Kidney epithelial cell (primary cell): ENCODE measurements at regions not wholly inside any gene's neighbourhood (a gene's known extent, or its start where the extent isn't known, plus 50 kb on each side); places are given as distances from the start of the nearest gene placed in this dataset.

Experiments used
- DNase-seq: peaks from one replicate; pipeline ENCODE4 v3.0.0-alpha.2; 2010; ENCODE audit warnings: low read depth
- H3K27me3 ChIP-seq: 2 replicates; pipeline ENCODE4 v1.6.0; 2011; ENCODE audit warnings: low read length; ENCODE audit not compliant: control insufficient read depth, insufficient read depth
- H3K36me3 ChIP-seq: 2 replicates; pipeline ENCODE4 v1.5.1; 2011; ENCODE audit warnings: low read length; ENCODE audit not compliant: control insufficient read depth, insufficient read depth
- H3K4me3 ChIP-seq: 2 replicates; pipeline ENCODE4 v1.5.1; 2011; ENCODE audit warnings: low read depth, mild to moderate bottlenecking, control low read depth, low read length
- CTCF ChIP-seq: IDR thresholded peaks from 2 replicates; pipeline ENCODE4 v1.5.1; 2011; ENCODE audit warnings: mild to moderate bottlenecking, moderate library complexity, low read length, control low read depth, inconsistent platforms; ENCODE audit not compliant: insufficient read depth, poor library complexity, severe bottlenecking

GRCh38 chr22:48699511-48699910, 1128.2 kb downstream of the BRD1 start:
- Histone ChIP-seq H3K36me3 (no peaks in the 10 kb centered on the region), H3K4me3 (no peak overlapping the region), H3K27me3 (no peaks in the 10 kb centered on the region)
- TF ChIP-seq CTCF = no peak
- no peak for DNase-seq

GRCh38 chr22:48698618-48699017, 1129.1 kb downstream of the BRD1 start:
- no peak for DNase-seq
- Histone ChIP-seq H3K36me3 (no peaks in the 10 kb centered on the region), H3K4me3 (no peak overlapping the region), H3K27me3 (no peaks in the 10 kb centered on the region)
- TF ChIP-seq CTCF = no peak

GRCh38 chr22:48697694-48698276, 1129.9 kb downstream of the BRD1 start:
- no peak for TF ChIP-seq CTCF
- Histone ChIP-seq H3K36me3 (no peaks in the 10 kb centered on the region), H3K27me3 (no peaks in the 10 kb centered on the region), H3K4me3 (no peak overlapping the region)
- no peak for DNase-seq

GRCh38 chr22:48697223-48697622, 1130.5 kb downstream of the BRD1 start:
- H3K27me3 ChIP-seq = no peaks in the 10 kb centered on the region
- no peak for DNase-seq
- no peak overlapping the region for H3K4me3 ChIP-seq
- no peak for TF ChIP-seq CTCF
- no peaks in the 10 kb centered on the region for H3K36me3 ChIP-seq

- TF ChIP-seq CTCF = no peak
- DNase-seq = no peak
- Histone ChIP-seq H3K36me3 (no peaks in the 10 kb centered on the region), H3K4me3 (no peak overlapping the region), H3K27me3 (no peaks in the 10 kb centered on the region)
Measured at GRCh38 chr22:48696371-48696770, 1131.3 kb downstream of the BRD1 start.

- H3K4me3 ChIP-seq = no peak overlapping the region
- no peak for DNase-seq
- no peak for TF ChIP-seq CTCF
- H3K27me3 ChIP-seq = no peaks in the 10 kb centered on the region
- H3K36me3 ChIP-seq = no peaks in the 10 kb centered on the region
Measured at GRCh38 chr22:48695731-48696305, 1131.9 kb downstream of the BRD1 start.
